T-helper 2 cell treated with Interferon-gamma antibody and Interleukin-4, amounts not matched to agents 100 ng/mL and 5 ng/mL, for 36 hours (primary cell): ENCODE measurements at regions not wholly inside any gene's neighbourhood (a gene's known extent, or its start where the extent isn't known, plus 50 kb on each side); places are given as distances from the start of the nearest gene placed in this dataset.

Experiments
- intact Hi-C: fragments of 100-400 bp; cut with micrococcal nuclease; formaldehyde crosslinking; loops from one replicate; pipeline ENCODE4 v1.15.1; 2023

- intact Hi-C loops, result no loop called here
Observed at GRCh38 chr6:159118924-159119323, 50.3 kb upstream of the FNDC1 start.

GRCh38 chr6:159117563-159117962 is 51.6 kb upstream of the FNDC1 start:
- intact Hi-C loops, result no loop called here

GRCh38 chr6:159117046-159117445 is 52.2 kb upstream of the FNDC1 start:
- intact Hi-C loops, result no loop called here

- intact Hi-C loops, result no loop called here
Observed at GRCh38 chr6:159116343-159116742, 52.9 kb upstream of the FNDC1 start.

- intact Hi-C loops, result no loop called here
Observed at GRCh38 chr6:159114569-159114968, 54.6 kb upstream of the FNDC1 start.

- intact Hi-C loops, result no loop called here
Observed at GRCh38 chr6:159113223-159113622, 56.0 kb upstream of the FNDC1 start.

- intact Hi-C loops, result no loop called here
Observed at GRCh38 chr6:159112714-159113113, 56.5 kb upstream of the FNDC1 start.

GRCh38 chr6:159110748-159111147 is 58.5 kb upstream of the FNDC1 start:
- intact Hi-C loops, result no loop called here

- intact Hi-C loops, result no loop called here
Observed at GRCh38 chr6:159110013-159110412, 59.2 kb upstream of the FNDC1 start.

- intact Hi-C loops, result loop anchor here (5.0 kb wide), 1 partner anchor 242 kb away; no protein-coding TSS in a partner anchor
Observed at GRCh38 chr6:159109391-159109790, 59.8 kb upstream of the FNDC1 start.

GRCh38 chr6:159108426-159108985 is 60.7 kb upstream of the FNDC1 start:
- intact Hi-C loops, result loop anchor here (5.0 kb wide), 1 partner anchor 241 kb away; no protein-coding TSS in a partner anchor

GRCh38 chr6:159107451-159108260 is 61.5 kb upstream of the FNDC1 start:
- intact Hi-C loops, result loop anchor here (1.0 to 5.0 kb wide), 3 partner anchors 27 to 403 kb away; no protein-coding TSS in a partner anchor

- intact Hi-C loops, result loop anchor here (1.0 to 5.0 kb wide), 3 partner anchors 28 to 402 kb away; no protein-coding TSS in a partner anchor
Observed at GRCh38 chr6:159106627-159107241, 61.9 kb upstream of the TAGAP start.

GRCh38 chr6:159105716-159106115 is 60.9 kb upstream of the TAGAP start:
- intact Hi-C loops, result loop anchor here (2.0 to 5.0 kb wide), 2 partner anchors 238 to 401 kb away; no protein-coding TSS in a partner anchor

- intact Hi-C loops, result loop anchor here (1.0 to 5.0 kb wide), 4 partner anchors 43 to 238 kb away; no protein-coding TSS in a partner anchor
Observed at GRCh38 chr6:159104931-159105330, 60.1 kb upstream of the TAGAP start.

GRCh38 chr6:159104163-159104925 is 59.6 kb upstream of the TAGAP start:
- intact Hi-C loops, result loop anchor here (1.0 kb wide), 3 partner anchors 42 to 96 kb away; no protein-coding TSS in a partner anchor

- intact Hi-C loops, result loop anchor here (1.0 kb wide), 3 partner anchors 41 to 95 kb away; no protein-coding TSS in a partner anchor
Observed at GRCh38 chr6:159103396-159104162, 58.8 kb upstream of the TAGAP start.

- intact Hi-C loops, result no loop called here
Observed at GRCh38 chr6:159102373-159103160, 57.8 kb upstream of the TAGAP start.

- intact Hi-C loops, result no loop called here
Observed at GRCh38 chr6:159101656-159102055, 56.9 kb upstream of the TAGAP start.
